Panc1 (cell line): ENCODE measurements at regions not wholly inside any gene's neighbourhood (a gene's known extent, or its start where the extent isn't known, plus 50 kb on each side); places are given as distances from the start of the nearest gene placed in this dataset.

Source experiments
- ATAC-seq: fragments of 200-7000 bp; cut with Tn5 transposase; 2 replicates; pipeline ENCODE4 v1.9.1; 2020; ENCODE audit warnings: mild to moderate bottlenecking, moderate library complexity
- BruUV-seq: library from RNA; stranded (reverse); fragments of 400-500 nt; replicated peaks from 2 replicates; lab custom pipeline; 2021; lab: Mats Ljungman, UMichigan
- CTCF ChIA-PET: fragments of 300-600 bp; sonication (Branson Sonifier 250); formaldehyde crosslinking; loops from one replicate; lab custom pipeline; 2022; ENCODE audit warnings: antibody characterized with exemption; lab: Charles Lee
- POLR2A ChIA-PET: fragments of 300-600 bp; sonication (Branson Sonifier 250); formaldehyde crosslinking; loops from one replicate; lab custom pipeline; 2022; ENCODE audit warnings: antibody characterized with exemption; lab: Charles Lee
- DNase-seq: peaks from one replicate; pipeline ENCODE4 v3.0.0-alpha.2; 2010; ENCODE audit warnings: low read depth, low spot score
- H3K27ac ChIP-seq: 2 replicates; pipeline ENCODE4 v1.5.1; 2011; ENCODE audit warnings: mild to moderate bottlenecking, low read length, inconsistent platforms
- H3K27me3 ChIP-seq: fragments of 200-500 bp; sonication (Bioruptor generic); 2 replicates; pipeline ENCODE4 v1.6.0; 2014; ENCODE audit warnings: low read length, inconsistent platforms; ENCODE audit not compliant: control insufficient read depth, insufficient read depth
- H3K36me3 ChIP-seq: fragments of 200-500 bp; sonication (Bioruptor generic); 2 replicates; pipeline ENCODE4 v1.5.1; 2014; ENCODE audit warnings: inconsistent platforms, mild to moderate bottlenecking, low read length, moderate library complexity; ENCODE audit not compliant: control insufficient read depth, insufficient read depth
- H3K4me1 ChIP-seq: 2 replicates; pipeline ENCODE4 v1.5.1; 2011; ENCODE audit warnings: inconsistent platforms, mild to moderate bottlenecking, low read length, moderate library complexity; ENCODE audit not compliant: control insufficient read depth, insufficient read depth
- H3K4me3 ChIP-seq, 2 experiments: 2 replicates each; pipeline ENCODE4 v1.5.1; 2011 to 2012; ENCODE audit warnings: low read depth in 2 of 2, low read length in 2 of 2, mild to moderate bottlenecking in 2 of 2, inconsistent platforms in 1 of 2, moderate library complexity in 1 of 2
- H3K9me3 ChIP-seq: fragments of 200-500 bp; sonication (Bioruptor generic); 2 replicates; pipeline ENCODE4 v1.5.1; 2014; ENCODE audit warnings: low read depth, mild to moderate bottlenecking, inconsistent platforms, low read length, moderate library complexity; ENCODE audit not compliant: control insufficient read depth, insufficient read depth
- CTCF ChIP-seq: fragments of 450-650 bp; IDR thresholded peaks from 2 replicates; pipeline ENCODE4 v1.5.1; 2017; ENCODE audit warnings: mild to moderate bottlenecking
- POLR2AphosphoS5 ChIP-seq: IDR thresholded peaks from 2 replicates; pipeline ENCODE4 v1.6.1; 2012; ENCODE audit warnings: mild to moderate bottlenecking, low read depth, low read length, moderate library complexity
- REST ChIP-seq, 2 experiments: IDR thresholded peaks; 2 replicates each; pipeline ENCODE4 v1.6.1; 2011 to 2012; ENCODE audit warnings: low read depth in 2 of 2, control low read depth in 1 of 2, low read length in 1 of 2, mild to moderate bottlenecking in 1 of 2, moderate library complexity in 1 of 2; ENCODE audit not compliant: insufficient read depth in 1 of 2
- SIN3A ChIP-seq: IDR thresholded peaks from 2 replicates; pipeline ENCODE4 v1.6.1; 2012; ENCODE audit warnings: low read depth, mild to moderate bottlenecking, low read length, moderate library complexity, borderline replicate concordance; ENCODE audit not compliant: insufficient read depth
- TCF7L2 ChIP-seq: IDR thresholded peaks from 2 replicates; pipeline ENCODE4 v1.6.1; 2011; ENCODE audit warnings: mild to moderate bottlenecking, low read depth, low read length, inconsistent platforms
- in situ Hi-C: cut with HindIII; loops from 2 replicates; pipeline ENCODE4 v1.10.0; 2016; ENCODE audit warnings: low sequenced_read_pairs, low pct_unique_long_range_greater_than_20kb
- intact Hi-C: fragments of 100-400 bp; cut with micrococcal nuclease; formaldehyde crosslinking; loops from one replicate; pipeline ENCODE4 v1.10.0; 2022; ENCODE audit not compliant: unreplicated experiment

- Histone ChIP-seq H3K9me3 (no peaks in the 10 kb centered on the region), H3K27ac (no peak overlapping the region), H3K4me1 (no peaks in the 10 kb centered on the region), H3K36me3 (no peaks in the 10 kb centered on the region), H3K4me3 (no peak overlapping the region), H3K27me3 (no peaks in the 10 kb centered on the region)
- no TSS peak for BruUV-seq
- in situ Hi-C loops, result no loop called here
- ATAC-seq (no peak), DNase-seq (no peak)
- TF ChIP-seq TCF7L2 (no peak), REST (IDR thresholded peaks at IDR 0.05; ENCODE audit: insufficient read depth in 1 of 2, low read depth in 2 of 2, low read length in 1 of 2) (no peak), CTCF (no peak), POLR2AphosphoS5 (no peak), SIN3A (no peak)
- POLR2A ChIA-PET, result no interaction called here
- CTCF ChIA-PET, result no interaction called here
- intact Hi-C loops, result no loop called here
These were observed 76.8 kb upstream of the COX20 start for GRCh38 chr1:244758708-244759107.

- in situ Hi-C loops, result no loop called here
- ChIA-PET CTCF (no interaction called here), POLR2A (no interaction called here)
- no peak for TF ChIP-seq CTCF
- TF ChIP-seq REST (IDR thresholded peaks at IDR 0.05; ENCODE audit: insufficient read depth in 1 of 2, low read depth in 2 of 2, low read length in 1 of 2), result no peak
- TF ChIP-seq TCF7L2, result no peak
- no peak for TF ChIP-seq SIN3A
- no peak for TF ChIP-seq POLR2AphosphoS5
- no TSS peak for BruUV-seq
- intact Hi-C loops, result no loop called here
- Histone ChIP-seq H3K36me3 (no peaks in the 10 kb centered on the region), H3K4me3 (no peak overlapping the region), H3K27ac (no peak overlapping the region), H3K27me3 (no peaks in the 10 kb centered on the region), H3K9me3 (no peaks in the 10 kb centered on the region), H3K4me1 (no peaks in the 10 kb centered on the region)
- ATAC-seq, result no peak
- DNase-seq, result no peak
These were observed 76.3 kb upstream of the COX20 start for GRCh38 chr1:244759158-244759557.
